Thyroid gland (tissue), 4 donors: ENCODE measurements at regions not wholly inside any gene's neighbourhood (a gene's known extent, or its start where the extent isn't known, plus 50 kb on each side); places are given as distances from the start of the nearest gene placed in this dataset.

Experiments used
- DNase-seq, 2 donors: peaks; one replicate each; pipeline ENCODE4 v3.0.0-alpha.2; 2019
- H3K27ac ChIP-seq, 3 donors: fragments of 200-600 bp; sonication (generic); 1 replicate in 2 of 3; 2 replicates in 1 of 3; pipeline ENCODE4 v1.5.1; 2016 to 2019; ENCODE audit warnings: mild to moderate bottlenecking in 1 of 3, moderate library complexity in 1 of 3
- H3K27me3 ChIP-seq: fragments of 200-600 bp; sonication (generic); one replicate; pipeline ENCODE4 v1.5.1; 2019
- H3K36me3 ChIP-seq, 2 donors: fragments of 200-600 bp; sonication (generic); one replicate each; pipeline ENCODE4 v1.5.1; 2016 to 2019
- H3K4me1 ChIP-seq, 2 donors: fragments of 200-600 bp; sonication (generic); one replicate each; pipeline ENCODE4 v1.5.1; 2017 to 2019
- H3K4me3 ChIP-seq, 3 donors: fragments of 200-600 bp; sonication (generic); replicated peaks in 1 of 3; 1 replicate in 2 of 3; 2 replicates in 1 of 3; pipeline ENCODE4 v1.5.1; 2016; ENCODE audit warnings: mild to moderate bottlenecking in 1 of 3
- H3K9me3 ChIP-seq: fragments of 200-600 bp; sonication (generic); one replicate; pipeline ENCODE4 v1.5.1; 2017
- CTCF ChIP-seq, 6 experiments: fragments of 200-600 bp in 3 of 6; fragments of 450-650 bp in 3 of 6; sonication (generic) in 3 of 6; IDR thresholded peaks; one replicate each; pipeline ENCODE4 v1.5.1; 2016 to 2019; ENCODE audit warnings: antibody characterized with exemption in 6 of 6, mild to moderate bottlenecking in 2 of 6, inconsistent platforms in 1 of 6, moderate library complexity in 1 of 6
- POLR2A ChIP-seq, 2 donors: fragments of 450-650 bp; IDR thresholded peaks; one replicate each; pipeline ENCODE4 v1.6.1; 2017; ENCODE audit warnings: antibody characterized with exemption in 2 of 2, mild to moderate bottlenecking in 2 of 2, moderate library complexity in 1 of 2
- WGBS, 2 donors: methylation state at CpG; one replicate each; pipeline ENCODE4 v1.1.5; 2017; 5-methylcytosine and 5-hydroxymethylcytosine counted together
- intact Hi-C: fragments of 100-400 bp; cut with DNase I; formaldehyde crosslinking; loops from one replicate; pipeline ENCODE4 v1.15.1; 2023

GRCh38 chr11:109822436-109823102 is 270.6 kb upstream of the ZC3H12C start:
- no peaks in the 10 kb centered on the region for H3K4me1 ChIP-seq
- no peaks in the 10 kb centered on the region for H3K27me3 ChIP-seq
- TF ChIP-seq CTCF (IDR thresholded peaks at IDR 0.05) (no peak), POLR2A (IDR thresholded peaks at IDR 0.05) (no peak)
- H3K27ac ChIP-seq = no peak overlapping the region
- 85 to 90% methylated on average over 6 of the region's 6 CpGs for WGBS, 2 donors
- DNase-seq = no peak
- no peak overlapping the region for H3K4me3 ChIP-seq
- H3K9me3 ChIP-seq = no peaks in the 10 kb centered on the region
- intact Hi-C loops = no loop called here
- no peaks in the 10 kb centered on the region for H3K36me3 ChIP-seq

- no peak overlapping the region for H3K27ac ChIP-seq
- H3K36me3 ChIP-seq = no peaks in the 10 kb centered on the region
- no peaks in the 10 kb centered on the region for H3K27me3 ChIP-seq
- H3K4me1 ChIP-seq = no peaks in the 10 kb centered on the region
- intact Hi-C loops = no loop called here
- no peak overlapping the region for H3K4me3 ChIP-seq
- TF ChIP-seq POLR2A (IDR thresholded peaks at IDR 0.05) (no peak), CTCF (IDR thresholded peaks at IDR 0.05) (no peak)
- H3K9me3 ChIP-seq = no peaks in the 10 kb centered on the region
- no peak for DNase-seq
- WGBS, 2 donors = 63 to 75% methylated on average over 1 of the region's 1 CpG
These were observed 264.8 kb upstream of the ZC3H12C start for GRCh38 chr11:109828387-109828786.

- H3K4me1 ChIP-seq = no peaks in the 10 kb centered on the region
- no peaks in the 10 kb centered on the region for H3K27me3 ChIP-seq
- H3K4me3 ChIP-seq = no peak overlapping the region
- intact Hi-C loops = no loop called here
- no peak for DNase-seq
- no peaks in the 10 kb centered on the region for H3K36me3 ChIP-seq
- TF ChIP-seq POLR2A (IDR thresholded peaks at IDR 0.05) (no peak), CTCF (IDR thresholded peaks at IDR 0.05) (no peak)
- no peak overlapping the region for H3K27ac ChIP-seq
- no peaks in the 10 kb centered on the region for H3K9me3 ChIP-seq
- WGBS, 2 donors = 73 to 83% methylated on average over 4 of the region's 4 CpGs
These were observed 255.2 kb upstream of the ZC3H12C start for GRCh38 chr11:109838026-109838425.

- Histone ChIP-seq H3K36me3 (no peaks in the 10 kb centered on the region), H3K27me3 (no peaks in the 10 kb centered on the region), H3K4me1 (no peaks in the 10 kb centered on the region), H3K9me3 (no peaks in the 10 kb centered on the region), H3K4me3 (no peak overlapping the region), H3K27ac (no peak overlapping the region)
- TF ChIP-seq POLR2A (IDR thresholded peaks at IDR 0.05) = no peak
- no peak for TF ChIP-seq CTCF (IDR thresholded peaks at IDR 0.05)
- intact Hi-C loops = no loop called here
- DNase-seq = no peak
- WGBS, 2 donors = 38 to 65% methylated on average over 1 of the region's 1 CpG
These were observed 247.8 kb upstream of the ZC3H12C start for GRCh38 chr11:109845437-109845836.

- no peak for TF ChIP-seq CTCF (IDR thresholded peaks at IDR 0.05)
- TF ChIP-seq POLR2A (IDR thresholded peaks at IDR 0.05) = no peak
- intact Hi-C loops = no loop called here
- no peak for DNase-seq
- Histone ChIP-seq H3K4me3 (no peak overlapping the region), H3K9me3 (no peaks in the 10 kb centered on the region), H3K4me1 (no peaks in the 10 kb centered on the region), H3K36me3 (no peaks in the 10 kb centered on the region), H3K27me3 (no peaks in the 10 kb centered on the region), H3K27ac (no peak overlapping the region)
- 86 to 91% methylated on average over 1 of the region's 1 CpG for WGBS, 2 donors
These were observed 245.6 kb upstream of the ZC3H12C start for GRCh38 chr11:109847621-109848020.
